Mesenchymal stem cell (in vitro differentiated cells and primary cell): ENCODE measurements at regions not wholly inside any gene's neighbourhood (a gene's known extent, or its start where the extent isn't known, plus 50 kb on each side); places are given as distances from the start of the nearest gene placed in this dataset.
A peak's percentile ranks its signal among the peaks of the same experiment; 100 is the strongest.

ENCODE experiments used
- DNase-seq: peaks from one replicate; pipeline ENCODE4 v3.0.0-alpha.2; 2013
- H2AFZ ChIP-seq: one replicate; pipeline ENCODE4 v1.6.1; 2013; ENCODE audit warnings: low read depth, mild to moderate bottlenecking, control low read depth, inconsistent platforms, low read length, moderate library complexity
- H2AK5ac ChIP-seq: 2 replicates; pipeline ENCODE4 v1.6.1; 2013; ENCODE audit warnings: low read length, moderate library complexity, mild to moderate bottlenecking, inconsistent platforms; ENCODE audit not compliant: severe bottlenecking
- H2BK120ac ChIP-seq: one replicate; pipeline ENCODE4 v1.6.1; 2013; ENCODE audit warnings: low read depth, mild to moderate bottlenecking, inconsistent platforms, low read length, moderate library complexity
- H2BK12ac ChIP-seq, 2 experiments: one replicate each; pipeline ENCODE4 v1.6.1; 2013; ENCODE audit warnings: inconsistent platforms in 2 of 2, low read length in 2 of 2, mild to moderate bottlenecking in 2 of 2, moderate library complexity in 2 of 2, control low read depth in 1 of 2
- H2BK15ac ChIP-seq: one replicate; pipeline ENCODE4 v1.6.1; 2013; ENCODE audit warnings: mild to moderate bottlenecking, low read depth, inconsistent platforms; ENCODE audit not compliant: poor library complexity, severe bottlenecking
- H2BK5ac ChIP-seq: 2 replicates; pipeline ENCODE4 v1.6.1; 2013; ENCODE audit warnings: low read depth, mild to moderate bottlenecking, low read length, control low read depth, inconsistent platforms; ENCODE audit not compliant: poor library complexity, severe bottlenecking
- H3K14ac ChIP-seq, 2 experiments: one replicate each; pipeline ENCODE4 v1.6.1; 2013; ENCODE audit warnings: inconsistent platforms in 2 of 2, low read length in 2 of 2, control low read depth in 1 of 2, mild to moderate bottlenecking in 1 of 2, moderate library complexity in 1 of 2
- H3K18ac ChIP-seq, 2 experiments: one replicate each; pipeline ENCODE4 v1.6.1; 2013; ENCODE audit warnings: inconsistent platforms in 2 of 2, low read length in 2 of 2, control low read depth in 1 of 2, low read depth in 1 of 2, mild to moderate bottlenecking in 1 of 2
- H3K23ac ChIP-seq, 2 experiments: one replicate each; pipeline ENCODE4 v1.6.1; 2013; ENCODE audit warnings: inconsistent platforms in 2 of 2, low read length in 2 of 2, mild to moderate bottlenecking in 2 of 2, moderate library complexity in 2 of 2, control low read depth in 1 of 2
- H3K27ac ChIP-seq: 2 replicates; pipeline ENCODE4 v1.5.1; 2013; ENCODE audit warnings: mild to moderate bottlenecking, moderate library complexity, low read length, control low read depth, inconsistent platforms; ENCODE audit not compliant: poor library complexity, severe bottlenecking
- H3K27me3 ChIP-seq, 2 experiments: 2 replicates each; pipeline versions ENCODE4 v1.6.1 to v1.7.0; 2013; ENCODE audit warnings: low read length in 2 of 2, mild to moderate bottlenecking in 2 of 2, moderate library complexity in 2 of 2, control low read depth in 1 of 2, inconsistent platforms in 1 of 2; ENCODE audit not compliant: control insufficient read depth in 1 of 2, insufficient read depth in 1 of 2
- H3K36me3 ChIP-seq, 2 experiments: 2 replicates each; pipeline versions ENCODE4 v1.6.1 to v1.7.0; 2013; ENCODE audit warnings: low read length in 2 of 2, control low read depth in 1 of 2, inconsistent platforms in 1 of 2, low read depth in 1 of 2, mild to moderate bottlenecking in 1 of 2; ENCODE audit not compliant: insufficient read depth in 2 of 2, control insufficient read depth in 1 of 2
- H3K4ac ChIP-seq, 2 experiments: one replicate each; pipeline ENCODE4 v1.6.1; 2013; ENCODE audit warnings: inconsistent platforms in 2 of 2, low read length in 2 of 2, mild to moderate bottlenecking in 2 of 2, moderate library complexity in 2 of 2, control low read depth in 1 of 2, low read depth in 1 of 2
- H3K4me1 ChIP-seq: 2 replicates; pipeline ENCODE4 v1.6.1; 2013; ENCODE audit warnings: low read depth, low read length, control low read depth; ENCODE audit not compliant: control insufficient read depth, insufficient read depth
- H3K4me2 ChIP-seq: 2 replicates; pipeline ENCODE4 v1.6.1; 2013; ENCODE audit warnings: low read length, mild to moderate bottlenecking, inconsistent platforms; ENCODE audit not compliant: poor library complexity, severe bottlenecking
- H3K4me3 ChIP-seq, 2 experiments: 2 replicates each; pipeline versions ENCODE4 v1.5.1 to v1.7.0; 2013; ENCODE audit warnings: low read length in 2 of 2, mild to moderate bottlenecking in 2 of 2, control low read depth in 1 of 2, low read depth in 1 of 2; ENCODE audit not compliant: insufficient read depth in 1 of 2
- H3K79me1 ChIP-seq: replicated peaks from 2 replicates; pipeline ENCODE4 v1.6.1; 2013; ENCODE audit warnings: mild to moderate bottlenecking, control low read depth, low read length, inconsistent platforms; ENCODE audit not compliant: poor library complexity, severe bottlenecking
- H3K9ac ChIP-seq: 2 replicates; pipeline ENCODE4 v1.7.0; 2013; ENCODE audit warnings: mild to moderate bottlenecking, low read length, moderate library complexity
- H3K9me3 ChIP-seq: 2 replicates; pipeline ENCODE4 v1.7.0; 2013; ENCODE audit warnings: mild to moderate bottlenecking, low read length; ENCODE audit not compliant: control insufficient read depth
- H4K8ac ChIP-seq: one replicate; pipeline ENCODE4 v1.6.1; 2013; ENCODE audit warnings: inconsistent platforms, mild to moderate bottlenecking, low read length, moderate library complexity
- H4K91ac ChIP-seq: one replicate; pipeline ENCODE4 v1.6.1; 2013; ENCODE audit warnings: mild to moderate bottlenecking, low read length, inconsistent platforms
- WGBS: methylation state at CpG from one replicate; pipeline ENCODE4 v1.1.7; 2013; ENCODE audit warnings: mixed read lengths; 5-methylcytosine and 5-hydroxymethylcytosine counted together

DNA sequence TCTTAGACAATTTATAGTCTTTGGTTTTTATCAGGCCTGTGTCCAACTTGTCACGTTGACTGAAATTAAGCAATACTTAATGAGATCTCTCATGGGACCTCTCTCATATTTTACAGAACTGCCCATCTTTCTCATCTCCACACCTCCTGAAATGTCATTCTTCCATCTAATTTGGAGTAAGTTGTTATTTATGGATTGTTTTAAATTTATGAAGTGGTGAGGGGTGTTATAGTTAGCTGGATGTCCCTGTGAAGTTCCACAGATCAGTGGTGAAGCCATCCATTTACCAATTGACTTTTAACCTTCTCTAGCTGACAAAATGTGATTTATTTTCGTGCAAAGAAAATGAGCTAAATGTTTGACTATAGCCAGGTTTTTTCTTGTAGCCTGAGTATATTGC lies 824.9 kb downstream of the KCNJ2 start:
- Histone ChIP-seq H4K91ac (no peak overlapping the region), H2AFZ (no peak overlapping the region), H3K27ac (no peak overlapping the region), H3K4me2 (no peak overlapping the region), H3K4ac (no peak overlapping the region), H3K4me1 (no peaks in the 10 kb centered on the region), H3K9ac (no peak overlapping the region), H3K18ac (no peak overlapping the region), H3K36me3 (no peaks in the 10 kb centered on the region), H4K8ac (no peak overlapping the region), H3K9me3 (no peaks in the 10 kb centered on the region), H2BK5ac (no peak overlapping the region), H3K14ac (no peak overlapping the region), H2BK12ac (no peak overlapping the region), H2BK120ac (no peak overlapping the region), H3K4me3 (no peak overlapping the region), H3K79me1 (no peaks in the 10 kb centered on the region), H2BK15ac (no peak overlapping the region), H3K27me3 (no peaks in the 10 kb centered on the region), H3K23ac (no peak overlapping the region), H2AK5ac (no peak overlapping the region)
- no peak for DNase-seq
- no CpG with 5 or more reads among the region's 2 CpGs for WGBS

- Histone ChIP-seq H3K4ac (no peak overlapping the region), H2BK120ac (no peak overlapping the region), H4K91ac (no peak overlapping the region), H3K27ac (no peak overlapping the region), H2BK12ac (no peak overlapping the region), H3K36me3 (no peaks in the 10 kb centered on the region), H3K9me3 (peaks cover 3% of the 10 kb centered on the region), H4K8ac (no peak overlapping the region), H3K27me3 (no peaks in the 10 kb centered on the region), H3K4me3 (no peak overlapping the region), H2BK5ac (no peak overlapping the region), H2AFZ (no peak overlapping the region), H2BK15ac (no peak overlapping the region), H3K18ac (no peak overlapping the region), H3K14ac (no peak overlapping the region), H3K23ac (no peak overlapping the region), H3K9ac (no peak overlapping the region), H3K79me1 (no peaks in the 10 kb centered on the region), H3K4me1 (no peaks in the 10 kb centered on the region), H3K4me2 (no peak overlapping the region), H2AK5ac (no peak overlapping the region)
- DNase-seq, result no peak
These were observed 826.7 kb downstream of the KCNJ2 start for GRCh38 chr17:70995997-70996396.

DNA sequence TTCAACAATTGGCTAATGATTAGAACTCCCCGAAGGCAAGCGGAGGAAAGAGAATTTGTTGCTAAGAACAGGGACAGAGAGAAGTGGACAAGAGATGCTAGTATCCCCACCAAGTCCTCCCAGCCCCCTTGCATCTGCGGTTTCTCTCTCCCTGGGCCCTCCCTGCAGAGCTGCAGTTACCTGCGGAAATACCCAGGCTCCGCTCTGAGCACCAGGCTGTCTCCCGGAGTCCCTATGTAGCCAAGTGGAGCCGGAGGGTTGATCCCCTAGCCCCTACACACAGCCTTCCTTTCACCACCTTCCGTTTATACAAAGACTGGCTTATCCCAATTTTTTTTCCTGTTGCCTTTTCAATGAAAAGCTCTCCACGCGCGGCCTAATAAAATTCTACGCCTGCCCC lies 834.4 kb downstream of the KCNJ2 start:
- Histone ChIP-seq H3K4ac (no peak overlapping the region), H3K27me3 (no peaks in the 10 kb centered on the region), H2AFZ (no peak overlapping the region), H2BK5ac (no peak overlapping the region), H3K27ac (no peak overlapping the region), H3K14ac (peak overlapping the region in 1 of 2 experiments; percentile 74), H3K36me3 (no peaks in the 10 kb centered on the region), H3K9ac (no peak overlapping the region), H2BK120ac (no peak overlapping the region), H3K23ac (no peak overlapping the region), H4K8ac (no peak overlapping the region), H3K4me1 (no peaks in the 10 kb centered on the region), H3K18ac (no peak overlapping the region), H3K9me3 (peaks cover 5% of the 10 kb centered on the region), H2AK5ac (no peak overlapping the region), H3K4me2 (no peak overlapping the region), H4K91ac (no peak overlapping the region), H3K79me1 (no peaks in the 10 kb centered on the region), H2BK15ac (peak overlapping the region; percentile 52), H3K4me3 (no peak overlapping the region), H2BK12ac (no peak overlapping the region)
- 81% methylated on average over 11 of the region's 12 CpGs for WGBS
- DNase-seq, result no peak

DNA sequence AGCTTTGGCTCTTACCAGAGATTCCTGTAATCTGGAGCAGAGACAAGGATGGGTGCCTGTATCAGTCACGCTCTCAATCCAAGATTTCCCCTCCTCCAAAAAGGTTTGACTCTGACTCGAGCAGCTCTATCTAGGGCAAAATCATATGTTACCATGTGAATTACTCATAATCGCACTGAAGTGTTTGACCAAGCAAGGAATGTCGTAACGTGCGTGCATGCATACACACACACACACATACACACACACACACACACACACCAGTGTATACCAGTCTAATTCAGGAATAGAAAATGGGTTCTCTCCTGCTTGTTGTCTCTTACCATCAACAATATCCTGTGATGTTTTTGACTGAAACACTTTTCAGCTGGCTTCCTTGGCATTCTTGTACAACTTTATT lies 835.1 kb downstream of the KCNJ2 start:
- H3K4me2 ChIP-seq, result no peak overlapping the region
- H3K36me3 ChIP-seq, result no peaks in the 10 kb centered on the region
- H3K9me3 ChIP-seq, result peaks cover 5% of the 10 kb centered on the region
- no peak overlapping the region for H3K27ac ChIP-seq
- no peak overlapping the region for H3K14ac ChIP-seq
- H3K18ac ChIP-seq, result no peak overlapping the region
- WGBS, result 91% methylated on average over 6 of the region's 6 CpGs
- no peaks in the 10 kb centered on the region for H3K79me1 ChIP-seq
- no peak overlapping the region for H2BK12ac ChIP-seq
- no peaks in the 10 kb centered on the region for H3K27me3 ChIP-seq
- H4K91ac ChIP-seq, result no peak overlapping the region
- H2BK5ac ChIP-seq, result no peak overlapping the region
- H2AFZ ChIP-seq, result no peak overlapping the region
- DNase-seq, result no peak
- no peak overlapping the region for H2BK15ac ChIP-seq
- no peak overlapping the region for H2AK5ac ChIP-seq
- no peak overlapping the region for H3K4ac ChIP-seq
- H2BK120ac ChIP-seq, result no peak overlapping the region
- H4K8ac ChIP-seq, result no peak overlapping the region
- no peak overlapping the region for H3K4me3 ChIP-seq
- no peaks in the 10 kb centered on the region for H3K4me1 ChIP-seq
- no peak overlapping the region for H3K9ac ChIP-seq
- no peak overlapping the region for H3K23ac ChIP-seq
